GM12864 (cell line): ENCODE measurements at regions not wholly inside any gene's neighbourhood (a gene's known extent, or its start where the extent isn't known, plus 50 kb on each side); places are given as distances from the start of the nearest gene placed in this dataset.
"Not testable (repeated sequence)": the region's sequence is repeated elsewhere in the genome, so short reads cannot be mapped to it uniquely, and the experiment has no call there.

Experiments
- DNase-seq: peaks from one replicate; pipeline ENCODE4 v3.0.0-alpha.2; 2011; ENCODE audit warnings: low read depth
- H3K4me3 ChIP-seq: 2 replicates; pipeline ENCODE4 v1.5.1; 2011; ENCODE audit warnings: mild to moderate bottlenecking, low read depth, low read length, control low read depth
- CTCF ChIP-seq: IDR thresholded peaks from 2 replicates; pipeline ENCODE4 v1.5.1; 2011; ENCODE audit warnings: low read depth, mild to moderate bottlenecking, moderate library complexity, low read length, control low read depth, inconsistent platforms; ENCODE audit errors: missing control alignments

DNA sequence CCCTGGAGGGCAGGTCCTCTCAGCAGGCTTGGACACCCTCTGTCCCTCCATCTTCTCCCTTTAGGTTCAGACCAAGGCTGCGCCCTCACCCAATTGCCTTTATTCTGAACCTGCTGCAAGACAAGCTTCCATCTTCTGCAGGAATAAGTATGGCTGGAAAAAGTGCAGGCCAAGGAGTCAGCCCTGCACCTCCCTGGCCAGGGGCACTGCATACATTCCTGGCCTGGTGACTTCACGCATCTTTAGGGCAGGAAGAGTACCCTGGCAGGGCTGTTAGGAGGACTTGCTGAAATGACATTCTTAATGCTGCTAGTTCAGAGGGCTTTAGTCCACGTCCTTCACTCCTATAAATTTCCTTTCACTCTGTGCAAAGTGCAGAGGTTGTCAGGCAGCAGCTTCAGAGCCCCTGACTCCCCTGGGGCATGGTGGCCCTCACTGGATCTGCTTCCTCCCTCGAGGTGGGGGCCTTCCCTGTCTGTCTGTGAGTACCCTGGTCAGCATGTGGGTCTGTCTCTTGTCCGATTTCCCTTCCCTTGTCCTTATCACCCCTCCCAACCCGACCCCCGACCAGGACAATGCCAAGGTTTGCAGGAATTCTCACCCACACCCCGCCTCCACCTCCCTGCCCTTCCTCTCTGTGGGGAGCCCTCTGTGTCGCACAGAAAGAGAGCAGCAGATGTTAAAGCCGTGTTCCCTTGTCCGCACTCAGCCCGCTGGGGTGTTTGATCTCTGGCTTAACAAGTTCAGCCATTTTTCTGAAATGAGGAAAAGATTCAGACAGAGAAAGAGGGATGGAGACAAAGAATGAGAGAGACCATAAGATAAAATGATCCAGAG, 124.5 kb upstream of the SYT13 start:
- H3K4me3 ChIP-seq = no peak overlapping the region
- TF ChIP-seq CTCF = no peak
- no peak for DNase-seq

GRCh38 chr11:45409587-45409986, 123.4 kb upstream of the SYT13 start:
- no peak for TF ChIP-seq CTCF
- DNase-seq = no peak
- H3K4me3 ChIP-seq = no peak overlapping the region

DNA sequence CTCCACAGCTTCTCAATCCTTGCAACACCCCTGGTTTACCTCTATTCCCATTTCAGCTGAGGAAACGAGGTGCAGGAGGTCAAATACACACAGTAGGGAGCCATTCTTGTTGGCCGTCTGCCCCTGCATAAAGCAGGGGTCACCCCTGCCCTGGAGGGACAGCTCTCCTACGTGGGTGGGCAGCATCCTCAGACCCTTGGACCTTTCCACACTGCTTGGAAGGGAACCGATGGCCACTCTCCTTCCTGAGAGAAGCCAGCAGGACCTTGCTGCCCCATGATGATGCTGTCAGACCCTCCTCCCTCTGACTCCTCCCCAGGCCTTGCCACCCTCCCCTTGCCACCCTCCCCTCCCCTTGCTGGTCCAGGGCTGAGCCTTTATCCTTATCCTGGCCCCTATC, 121.1 kb upstream of the SYT13 start:
- no peak overlapping the region for H3K4me3 ChIP-seq
- TF ChIP-seq CTCF = no peak
- no peak for DNase-seq

DNA sequence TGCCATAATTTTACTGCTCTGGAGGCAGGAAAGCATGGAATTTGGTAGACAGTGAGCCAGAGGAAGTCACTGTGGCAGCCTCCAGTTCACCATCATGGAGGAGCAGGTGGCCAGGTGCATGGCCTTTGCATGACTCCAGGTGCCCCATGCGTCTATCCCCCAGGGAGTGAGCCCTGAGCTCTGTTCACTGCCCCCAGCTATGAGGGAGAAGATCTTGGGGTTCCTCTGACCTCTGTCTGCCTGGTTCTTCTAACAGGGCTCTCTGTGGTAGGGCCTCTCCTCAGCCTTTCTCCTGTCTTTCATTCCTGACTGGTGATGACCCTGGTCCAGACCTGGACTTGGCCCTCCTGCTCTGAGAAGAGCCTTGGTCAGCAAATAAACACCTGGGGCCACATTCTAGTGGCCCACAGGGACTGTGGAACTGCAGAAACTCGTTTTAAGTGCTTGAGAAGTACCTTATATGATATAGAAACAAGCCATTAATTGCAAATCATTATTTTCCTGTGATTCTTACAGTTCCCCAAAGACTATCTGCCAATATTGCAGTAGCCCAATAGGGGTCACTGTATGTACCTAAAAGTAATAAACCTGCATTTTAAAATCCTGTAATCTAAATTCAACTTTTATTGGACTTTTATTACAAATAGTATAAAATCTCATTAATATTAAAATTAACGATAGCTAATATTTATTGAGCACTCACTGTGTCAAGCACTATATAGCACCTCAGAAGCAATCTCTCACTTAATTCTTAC, 120.0 kb upstream of the SYT13 start:
- peak; percentile 18 for TF ChIP-seq CTCF
- DNase-seq = no peak

GRCh38 chr11:45403521-45403920, 117.4 kb upstream of the SYT13 start:
- not testable (repeated sequence) for DNase-seq, H3K4me3 ChIP-seq

More for the DNA sequence above, 120.0 kb upstream of the SYT13 start:
- no peak overlapping the region for H3K4me3 ChIP-seq

- DNase-seq = no peak
- no peak for TF ChIP-seq CTCF
- no peak overlapping the region for H3K4me3 ChIP-seq
These were observed 116.0 kb upstream of the SYT13 start for GRCh38 chr11:45402049-45402630.

- no peak overlapping the region for H3K4me3 ChIP-seq
- no peak for TF ChIP-seq CTCF
- DNase-seq = no peak
These were observed 114.5 kb upstream of the SYT13 start for GRCh38 chr11:45400591-45400990.
